GM12873 (cell line): ENCODE measurements at regions not wholly inside any gene's neighbourhood (a gene's known extent, or its start where the extent isn't known, plus 50 kb on each side); places are given as distances from the start of the nearest gene placed in this dataset.

Experiments
- TF ChIP-seq, protein P1 (sequence below): IDR thresholded peaks from 2 replicates; pipeline ENCODE4 v1.5.1; 2012; ENCODE audit warnings: low read depth, mild to moderate bottlenecking, moderate library complexity, low read length, control low read depth; ENCODE audit not compliant: insufficient read depth; ENCODE audit errors: missing control alignments

DNA sequence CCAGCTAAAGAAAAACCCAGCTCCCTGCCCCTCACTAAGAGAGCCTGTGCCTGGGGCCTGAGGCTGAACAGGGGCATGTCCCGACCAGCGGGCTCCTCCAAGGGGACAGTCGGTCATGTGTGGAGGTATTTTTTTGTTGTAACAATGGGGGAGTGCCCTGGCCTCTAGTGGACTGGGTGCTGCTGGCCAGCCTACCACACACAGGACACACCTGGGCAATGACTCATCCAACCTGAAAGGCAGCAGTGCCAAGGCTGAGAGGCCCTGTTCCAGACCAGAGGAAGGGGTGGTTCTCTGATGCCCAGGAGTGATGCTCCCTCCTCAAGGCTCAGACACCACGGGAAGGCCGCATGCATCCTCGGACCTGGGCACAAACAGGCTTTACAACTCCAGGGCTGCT is 181.5 kb downstream of the OLFM1 start:
- TF ChIP-seq, protein P1, sequence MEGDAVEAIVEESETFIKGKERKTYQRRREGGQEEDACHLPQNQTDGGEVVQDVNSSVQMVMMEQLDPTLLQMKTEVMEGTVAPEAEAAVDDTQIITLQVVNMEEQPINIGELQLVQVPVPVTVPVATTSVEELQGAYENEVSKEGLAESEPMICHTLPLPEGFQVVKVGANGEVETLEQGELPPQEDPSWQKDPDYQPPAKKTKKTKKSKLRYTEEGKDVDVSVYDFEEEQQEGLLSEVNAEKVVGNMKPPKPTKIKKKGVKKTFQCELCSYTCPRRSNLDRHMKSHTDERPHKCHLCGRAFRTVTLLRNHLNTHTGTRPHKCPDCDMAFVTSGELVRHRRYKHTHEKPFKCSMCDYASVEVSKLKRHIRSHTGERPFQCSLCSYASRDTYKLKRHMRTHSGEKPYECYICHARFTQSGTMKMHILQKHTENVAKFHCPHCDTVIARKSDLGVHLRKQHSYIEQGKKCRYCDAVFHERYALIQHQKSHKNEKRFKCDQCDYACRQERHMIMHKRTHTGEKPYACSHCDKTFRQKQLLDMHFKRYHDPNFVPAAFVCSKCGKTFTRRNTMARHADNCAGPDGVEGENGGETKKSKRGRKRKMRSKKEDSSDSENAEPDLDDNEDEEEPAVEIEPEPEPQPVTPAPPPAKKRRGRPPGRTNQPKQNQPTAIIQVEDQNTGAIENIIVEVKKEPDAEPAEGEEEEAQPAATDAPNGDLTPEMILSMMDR = no peak

DNA sequence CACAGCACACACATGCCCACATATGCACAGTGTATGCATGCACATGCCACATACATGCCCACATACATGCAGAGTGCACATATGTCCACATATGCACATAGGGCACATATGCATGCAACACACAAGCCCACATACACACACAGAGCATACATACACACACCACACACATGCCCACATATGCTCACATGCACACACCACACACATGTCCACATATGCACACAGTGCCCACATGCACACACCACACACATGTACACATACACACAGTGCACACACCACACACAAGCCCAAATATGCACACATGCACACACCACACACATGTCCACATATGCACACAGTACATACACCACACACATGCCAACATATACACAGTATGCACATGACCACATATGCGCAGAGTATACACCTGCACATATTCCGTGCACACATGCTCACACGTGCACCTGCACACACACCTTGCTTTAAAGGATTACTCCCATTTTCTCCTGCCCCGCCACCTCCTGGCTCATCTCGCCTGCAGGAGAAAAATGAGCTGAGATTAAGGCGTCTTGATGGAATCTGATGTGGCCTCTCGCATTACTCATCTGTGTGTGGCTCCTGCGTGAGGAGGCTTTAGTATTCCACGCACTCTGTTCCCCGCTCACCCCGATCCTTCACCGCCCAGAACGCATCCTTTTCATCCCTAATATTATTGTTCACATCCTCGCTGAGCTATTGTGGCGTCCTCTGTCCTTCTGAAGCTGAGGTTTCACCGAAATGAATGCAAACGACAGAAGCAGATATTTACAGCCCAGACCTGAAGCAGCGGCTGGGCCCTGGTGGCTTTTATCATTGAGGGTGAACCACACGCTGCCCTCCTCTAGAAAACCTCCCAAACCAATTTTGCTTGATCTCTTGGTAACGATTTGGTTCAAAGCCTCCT is 182.7 kb downstream of the OLFM1 start:
- TF ChIP-seq, protein P1 = no peak

DNA sequence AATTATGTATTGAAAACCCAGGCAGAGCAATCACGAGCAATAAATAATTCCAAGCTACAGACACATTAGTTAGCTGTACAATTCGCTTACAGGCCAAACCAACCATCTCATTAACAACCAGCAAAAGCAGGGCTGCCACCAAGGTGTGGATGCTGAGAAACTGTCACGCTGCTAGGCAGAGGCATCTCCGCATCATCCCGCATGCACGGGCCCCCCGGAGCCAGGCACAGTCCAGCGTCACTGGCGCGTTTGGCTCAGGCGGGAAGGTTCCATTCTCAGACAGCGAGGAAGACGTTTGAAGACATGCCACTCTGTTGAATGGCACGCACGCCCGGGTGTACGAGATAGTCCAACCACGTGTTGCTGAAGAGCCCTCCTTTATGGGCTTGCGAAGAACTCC is 184.0 kb downstream of the OLFM1 start:
- TF ChIP-seq, protein P1 = no peak

DNA sequence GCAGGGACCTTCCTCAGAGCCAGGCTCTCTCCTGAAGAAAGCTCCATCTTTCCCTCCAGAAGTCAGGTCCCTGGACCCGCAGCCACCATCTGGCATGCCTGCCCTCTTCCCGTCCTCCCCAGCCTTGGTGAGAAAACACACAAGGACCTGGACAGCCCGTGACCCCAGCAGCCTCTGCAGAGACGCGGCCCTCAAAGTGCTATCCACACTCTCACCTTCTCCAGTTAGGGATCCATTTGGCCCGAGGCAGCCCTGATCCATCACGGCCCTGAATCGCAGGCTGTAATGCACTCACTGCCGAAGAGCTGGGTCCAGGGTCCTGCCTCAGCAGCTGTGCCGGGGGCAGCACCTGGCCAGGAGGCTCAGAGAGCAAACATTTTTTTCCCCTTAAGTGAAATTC is 185.1 kb downstream of the OLFM1 start:
- TF ChIP-seq, protein P1 = no peak

DNA sequence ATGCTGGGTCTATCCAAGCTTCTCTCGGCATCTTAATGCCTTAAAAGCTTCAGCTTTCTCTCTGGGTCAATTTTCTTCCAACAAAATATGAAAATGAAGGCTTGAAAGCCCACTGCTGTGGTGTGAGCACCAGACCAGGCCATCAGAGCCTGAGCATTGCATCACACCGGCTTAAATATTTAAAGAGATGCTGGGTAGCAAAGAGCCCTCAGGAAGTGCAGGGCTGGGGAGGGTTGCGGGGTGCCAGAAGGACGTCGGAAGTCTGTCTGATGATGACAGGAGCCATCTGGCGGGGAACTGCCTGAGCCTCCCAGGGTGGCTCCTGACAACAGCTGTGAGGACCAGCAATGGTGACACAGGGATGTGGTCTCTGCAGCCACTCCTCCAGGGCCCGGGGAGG is 185.5 kb downstream of the OLFM1 start:
- TF ChIP-seq, protein P1 = no peak

DNA sequence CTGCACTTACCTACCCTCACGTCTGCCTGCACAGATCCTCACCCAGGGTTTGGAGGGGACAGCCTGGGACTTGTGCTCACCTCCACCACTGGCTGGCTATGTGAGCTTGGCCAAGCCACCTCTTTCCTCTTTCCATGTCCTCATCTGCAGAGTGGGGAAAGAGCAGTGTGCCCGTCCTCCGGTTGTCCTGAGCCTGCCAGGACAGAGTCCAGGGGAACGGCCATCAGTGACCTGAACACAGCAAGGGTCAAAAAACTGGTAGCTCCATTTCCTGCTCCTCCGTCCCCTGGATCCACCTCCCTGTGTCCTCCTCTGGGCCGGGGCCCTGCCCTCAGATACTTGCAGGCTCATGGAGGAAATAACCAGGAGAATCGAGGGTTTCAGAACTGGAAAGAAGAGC is 187.7 kb downstream of the OLFM1 start:
- TF ChIP-seq, protein P1 = no peak

DNA sequence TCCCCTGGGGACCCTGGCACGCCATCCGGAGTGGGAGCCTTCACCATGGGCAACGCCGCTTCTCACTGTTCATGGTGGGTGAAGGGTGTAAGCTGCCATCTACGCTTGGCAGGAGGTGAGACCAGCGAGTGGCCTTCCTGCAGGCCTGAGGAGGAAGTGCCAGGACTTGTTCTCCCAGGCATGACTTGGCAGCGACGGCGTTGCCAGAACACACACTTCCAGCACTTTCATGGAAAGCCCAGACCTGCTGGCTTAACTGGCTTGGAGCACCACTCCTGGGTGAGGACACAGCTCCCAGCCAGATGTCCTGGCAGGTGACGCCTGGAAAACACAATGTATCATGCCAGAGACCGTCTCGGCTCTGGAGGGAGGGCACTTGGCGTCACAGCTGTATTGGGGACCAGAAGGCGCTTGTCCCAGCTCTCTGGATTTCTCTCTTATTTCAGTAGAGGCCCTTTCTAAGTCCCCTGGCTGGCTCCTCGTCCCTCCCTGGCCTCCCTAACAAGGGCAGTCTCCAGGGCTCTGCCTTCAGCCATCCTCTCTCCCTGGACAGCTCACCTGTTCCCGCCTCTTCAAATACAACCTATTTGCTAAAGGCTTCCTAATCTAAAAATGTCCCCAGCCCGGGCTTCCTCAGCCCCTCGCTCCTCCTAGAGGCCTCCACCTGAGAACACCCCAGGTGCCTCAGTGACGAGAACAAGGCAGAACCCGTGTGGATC is 188.3 kb downstream of the OLFM1 start:
- TF ChIP-seq, protein P1 = no peak
